ENCODE measurements at regions not wholly inside any gene's neighbourhood (a gene's known extent, or its start where the extent isn't known, plus 50 kb on each side); places are given as distances from the start of the nearest gene placed in this dataset.

DNA sequence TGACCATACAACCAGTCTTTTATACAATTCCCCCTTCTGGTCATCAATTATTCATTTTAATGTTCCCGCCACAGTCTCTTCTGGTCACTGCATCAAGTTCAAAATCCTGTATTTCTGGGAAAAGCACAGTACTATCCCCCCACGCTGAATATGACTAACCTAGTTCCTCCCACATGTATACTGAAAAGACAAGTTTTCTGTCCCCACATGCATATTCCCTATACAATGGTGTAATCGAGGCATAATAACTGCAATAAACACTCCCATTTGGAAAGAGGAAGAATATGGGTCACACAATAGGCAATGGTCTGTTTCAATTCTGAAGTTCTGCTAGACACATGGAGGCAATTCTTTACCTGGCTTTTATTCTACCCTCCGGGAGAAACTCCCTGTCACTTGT is 344.9 kb downstream of the EFNA5 start:
- DNase-seq (ENCODE audit: low read depth, low spot score): no peak
- no peak for FAIRE-seq
- no peak overlapping the region for H3K9ac ChIP-seq (ENCODE audit: control insufficient read depth, extremely low read depth, insufficient read depth, low read length)
- H3K4me3 ChIP-seq (ENCODE audit: control insufficient read depth in 2 of 3, extremely low read depth in 1 of 3, insufficient read depth in 2 of 3, low read depth in 1 of 3, low read length in 3 of 3): no peak overlapping the region
- TF ChIP-seq, protein P1, sequence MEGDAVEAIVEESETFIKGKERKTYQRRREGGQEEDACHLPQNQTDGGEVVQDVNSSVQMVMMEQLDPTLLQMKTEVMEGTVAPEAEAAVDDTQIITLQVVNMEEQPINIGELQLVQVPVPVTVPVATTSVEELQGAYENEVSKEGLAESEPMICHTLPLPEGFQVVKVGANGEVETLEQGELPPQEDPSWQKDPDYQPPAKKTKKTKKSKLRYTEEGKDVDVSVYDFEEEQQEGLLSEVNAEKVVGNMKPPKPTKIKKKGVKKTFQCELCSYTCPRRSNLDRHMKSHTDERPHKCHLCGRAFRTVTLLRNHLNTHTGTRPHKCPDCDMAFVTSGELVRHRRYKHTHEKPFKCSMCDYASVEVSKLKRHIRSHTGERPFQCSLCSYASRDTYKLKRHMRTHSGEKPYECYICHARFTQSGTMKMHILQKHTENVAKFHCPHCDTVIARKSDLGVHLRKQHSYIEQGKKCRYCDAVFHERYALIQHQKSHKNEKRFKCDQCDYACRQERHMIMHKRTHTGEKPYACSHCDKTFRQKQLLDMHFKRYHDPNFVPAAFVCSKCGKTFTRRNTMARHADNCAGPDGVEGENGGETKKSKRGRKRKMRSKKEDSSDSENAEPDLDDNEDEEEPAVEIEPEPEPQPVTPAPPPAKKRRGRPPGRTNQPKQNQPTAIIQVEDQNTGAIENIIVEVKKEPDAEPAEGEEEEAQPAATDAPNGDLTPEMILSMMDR (optimal IDR thresholded peaks at IDR 0.05 in 1 of 3, IDR thresholded peaks at IDR 0.05 in 1 of 3, conservative IDR thresholded peaks at IDR 0.05 in 1 of 3; ENCODE audit: extremely low read depth in 1 of 3, insufficient read depth in 2 of 3, low read length in 3 of 3): no peak
- no peak for TF ChIP-seq EZH2 (IDR thresholded peaks at IDR 0.05; ENCODE audit: low read length)
- H3K79me2 ChIP-seq (ENCODE audit: control insufficient read depth, insufficient read depth, low read length): no peaks in the 10 kb centered on the region
- no peak overlapping the region for H2AFZ ChIP-seq (ENCODE audit: control insufficient read depth, low read length)
- no peaks in the 10 kb centered on the region for H3K9me3 ChIP-seq (ENCODE audit: control insufficient read depth, low read depth, low read length)
- H3K9me1 ChIP-seq (ENCODE audit: control insufficient read depth, extremely low read depth, insufficient read depth, low read length): no peaks in the 10 kb centered on the region
- no peak overlapping the region for H3K27ac ChIP-seq (ENCODE audit: control insufficient read depth, insufficient read depth, low read length)
- H3K27me3 ChIP-seq (ENCODE audit: control insufficient read depth, extremely low read depth, insufficient read depth, low read length): no peaks in the 10 kb centered on the region
- no peaks in the 10 kb centered on the region for H3K36me3 ChIP-seq (ENCODE audit: control insufficient read depth in 2 of 2, extremely low read depth in 1 of 2, insufficient read depth in 2 of 2, low read length in 2 of 2)
- peaks cover 14% of the 10 kb centered on the region for H3K4me1 ChIP-seq (ENCODE audit: control insufficient read depth, extremely low read depth, insufficient read depth, low read length)
- dilution Hi-C loops (cut with MboI; ENCODE audit: extremely low pct_ligation_motif_present, low sequenced_read_pairs): no loop called here
- H4K20me1 ChIP-seq (ENCODE audit: control insufficient read depth, extremely low read depth, insufficient read depth, low read length): no peaks in the 10 kb centered on the region
- H3K4me2 ChIP-seq (ENCODE audit: control insufficient read depth, extremely low read depth, insufficient read depth, low read depth, low read length): no peak overlapping the region

DNA sequence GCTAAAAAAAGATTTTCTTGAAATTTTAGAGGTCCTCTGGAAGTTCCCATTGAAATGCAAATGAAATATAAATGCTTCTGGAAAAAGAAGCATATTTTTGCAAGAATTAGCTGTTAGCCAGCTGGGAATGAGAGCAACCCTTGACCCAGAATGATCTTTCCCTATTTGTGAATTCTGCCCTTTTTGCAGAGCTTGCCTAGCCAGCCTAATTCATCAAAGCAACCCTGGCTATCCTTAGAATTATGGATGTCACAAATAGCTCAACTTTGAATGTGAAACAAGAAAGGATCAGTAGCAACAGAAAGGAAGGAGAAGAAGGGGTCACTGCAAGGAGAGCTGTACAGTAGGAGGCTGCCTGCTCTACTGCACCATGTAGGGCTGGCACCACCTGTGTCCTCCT is 345.9 kb downstream of the EFNA5 start:
- Histone ChIP-seq H2AFZ (ENCODE audit: control insufficient read depth, low read length) (no peak overlapping the region), H3K9me1 (ENCODE audit: control insufficient read depth, extremely low read depth, insufficient read depth, low read length) (no peaks in the 10 kb centered on the region), H3K4me3 (ENCODE audit: control insufficient read depth in 2 of 3, extremely low read depth in 1 of 3, insufficient read depth in 2 of 3, low read depth in 1 of 3, low read length in 3 of 3) (no peak overlapping the region), H3K27ac (ENCODE audit: control insufficient read depth, insufficient read depth, low read length) (no peak overlapping the region), H3K4me1 (ENCODE audit: control insufficient read depth, extremely low read depth, insufficient read depth, low read length) (peaks cover 14% of the 10 kb centered on the region), H4K20me1 (ENCODE audit: control insufficient read depth, extremely low read depth, insufficient read depth, low read length) (no peaks in the 10 kb centered on the region), H3K9ac (ENCODE audit: control insufficient read depth, extremely low read depth, insufficient read depth, low read length) (no peak overlapping the region), H3K79me2 (ENCODE audit: control insufficient read depth, insufficient read depth, low read length) (no peaks in the 10 kb centered on the region), H3K4me2 (ENCODE audit: control insufficient read depth, extremely low read depth, insufficient read depth, low read depth, low read length) (no peak overlapping the region), H3K27me3 (ENCODE audit: control insufficient read depth, extremely low read depth, insufficient read depth, low read length) (no peaks in the 10 kb centered on the region), H3K9me3 (ENCODE audit: control insufficient read depth, low read depth, low read length) (no peaks in the 10 kb centered on the region), H3K36me3 (ENCODE audit: control insufficient read depth in 2 of 2, extremely low read depth in 1 of 2, insufficient read depth in 2 of 2, low read length in 2 of 2) (no peaks in the 10 kb centered on the region)
- TF ChIP-seq, protein P1 (optimal IDR thresholded peaks at IDR 0.05 in 1 of 3, IDR thresholded peaks at IDR 0.05 in 1 of 3, conservative IDR thresholded peaks at IDR 0.05 in 1 of 3; ENCODE audit: extremely low read depth in 1 of 3, insufficient read depth in 2 of 3, low read length in 3 of 3): no peak
- dilution Hi-C loops (cut with MboI; ENCODE audit: extremely low pct_ligation_motif_present, low sequenced_read_pairs): no loop called here
- DNase-seq (ENCODE audit: low read depth, low spot score) (no peak), FAIRE-seq (no peak)
